Fibroblast of pulmonary artery (primary cell): ENCODE measurements at regions not wholly inside any gene's neighbourhood (a gene's known extent, or its start where the extent isn't known, plus 50 kb on each side); places are given as distances from the start of the nearest gene placed in this dataset.
"Not testable (repeated sequence)": the region's sequence is repeated elsewhere in the genome, so short reads cannot be mapped to it uniquely, and the experiment has no call there.

Experiments
- DNase-seq: peaks from one replicate; pipeline ENCODE4 v3.0.0-alpha.2; 2010; ENCODE audit warnings: low read depth
- H3K4me3 ChIP-seq: replicated peaks from 2 replicates; pipeline ENCODE4 v1.5.1; 2011; ENCODE audit warnings: low read depth, mild to moderate bottlenecking, control low read depth, low read length, moderate library complexity
- CTCF ChIP-seq: IDR thresholded peaks from 2 replicates; pipeline ENCODE4 v1.5.1; 2011; ENCODE audit warnings: mild to moderate bottlenecking, control low read depth, low read length, inconsistent platforms; ENCODE audit errors: missing control alignments

GRCh38 chrX:84737471-84737871 lies 235.2 kb upstream of the HDX start:
- no peak overlapping the region for H3K4me3 ChIP-seq
- no peak for TF ChIP-seq CTCF
- no peak for DNase-seq

- no peak for TF ChIP-seq CTCF
- no peak for DNase-seq
- H3K4me3 ChIP-seq, result no peak overlapping the region
Measured at GRCh38 chrX:84747516-84747915, 245.3 kb upstream of the HDX start.

DNA sequence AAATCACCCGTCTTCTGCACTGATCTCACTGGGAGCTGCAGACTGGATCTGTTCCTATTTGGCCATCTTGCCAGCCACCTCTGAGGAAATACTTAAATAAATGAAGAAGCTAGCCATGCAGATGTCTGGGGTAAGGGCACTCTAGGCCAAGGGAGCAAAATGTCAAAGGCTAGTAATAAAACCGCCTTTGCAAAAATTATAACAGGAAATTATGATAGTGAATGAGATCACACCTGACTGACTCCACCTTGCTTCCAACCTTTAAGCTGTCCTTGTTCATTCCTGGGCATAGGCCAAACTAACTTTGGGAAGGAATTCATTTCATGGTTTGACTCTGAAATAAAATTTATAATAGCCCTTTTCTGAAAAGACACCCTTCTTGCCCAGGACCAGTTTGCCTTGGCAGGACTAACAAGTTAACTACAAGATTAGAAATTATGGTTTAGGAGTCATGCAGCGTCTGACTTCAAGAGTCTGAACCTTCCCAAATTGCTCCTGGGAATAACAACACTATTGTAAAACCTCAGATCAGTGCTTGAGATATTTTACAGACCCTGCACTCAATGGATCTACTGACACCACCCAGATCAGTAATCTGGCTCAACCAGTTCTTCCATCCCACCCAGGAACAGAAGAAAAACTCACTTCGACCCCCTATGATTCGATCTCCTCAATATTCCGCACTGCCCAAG lies 246.9 kb upstream of the HDX start:
- DNase-seq, result no peak
- no peak overlapping the region for H3K4me3 ChIP-seq
- no peak for TF ChIP-seq CTCF

DNA sequence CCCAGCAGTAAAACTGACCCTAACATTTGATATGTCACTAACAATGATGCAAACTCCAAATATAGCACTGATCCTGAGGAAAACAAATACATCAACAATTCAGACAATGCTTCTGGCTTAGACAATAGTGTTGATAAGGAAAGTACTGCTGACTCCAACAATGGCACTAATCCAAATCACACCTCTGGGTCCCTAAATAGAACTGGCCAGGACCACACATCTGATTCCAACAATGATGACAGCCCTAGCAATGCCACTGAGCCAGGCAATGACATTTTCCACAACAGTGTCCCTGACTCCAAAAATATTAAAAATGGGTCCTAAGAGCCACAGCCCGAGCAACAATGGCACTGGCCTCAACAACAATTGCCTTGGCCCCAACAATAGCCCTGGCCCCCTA lies 243.1 kb upstream of the APOOL start:
- DNase-seq, result no peak
- no peak for TF ChIP-seq CTCF
- H3K4me3 ChIP-seq, result no peak overlapping the region

- TF ChIP-seq CTCF, result no peak
- no peak for DNase-seq
- no peak overlapping the region for H3K4me3 ChIP-seq
Measured at GRCh38 chrX:84796321-84796720, 207.4 kb upstream of the APOOL start.

DNA sequence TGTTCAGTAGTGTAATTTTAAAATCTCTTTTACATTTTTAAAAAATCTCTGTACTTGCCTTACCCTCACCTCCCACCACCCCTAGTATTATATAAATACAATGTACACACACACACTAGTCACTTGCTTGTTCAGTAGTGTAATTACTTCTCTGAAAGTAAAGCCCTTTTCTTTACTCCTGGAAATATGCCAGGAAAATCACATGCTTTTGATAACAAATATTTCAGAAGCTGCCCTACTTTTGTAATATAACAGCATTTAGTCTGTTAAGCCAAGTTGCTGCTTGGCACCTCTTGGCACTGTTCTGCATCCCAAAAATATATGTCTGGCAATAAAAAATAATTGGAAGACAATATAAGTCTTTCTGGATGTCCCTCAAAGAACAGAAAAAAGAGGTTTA lies 172.8 kb upstream of the APOOL start:
- H3K4me3 ChIP-seq, result no peak overlapping the region
- no peak for TF ChIP-seq CTCF
- no peak for DNase-seq

GRCh38 chrX:84846541-84846940 lies 157.1 kb upstream of the APOOL start:
- H3K4me3 ChIP-seq, DNase-seq: not testable (repeated sequence)

GRCh38 chrX:84851183-84851582 lies 152.5 kb upstream of the APOOL start:
- DNase-seq, H3K4me3 ChIP-seq: not testable (repeated sequence)

- DNase-seq, H3K4me3 ChIP-seq: not testable (repeated sequence)
Measured at GRCh38 chrX:84856791-84857190, 146.9 kb upstream of the APOOL start.

- not testable (repeated sequence) for DNase-seq, H3K4me3 ChIP-seq
Measured at GRCh38 chrX:84858771-84859170, 144.9 kb upstream of the APOOL start.
